ENCODE measurements at regions not wholly inside any gene's neighbourhood (a gene's known extent, or its start where the extent isn't known, plus 50 kb on each side); places are given as distances from the start of the nearest gene placed in this dataset.

DNA sequence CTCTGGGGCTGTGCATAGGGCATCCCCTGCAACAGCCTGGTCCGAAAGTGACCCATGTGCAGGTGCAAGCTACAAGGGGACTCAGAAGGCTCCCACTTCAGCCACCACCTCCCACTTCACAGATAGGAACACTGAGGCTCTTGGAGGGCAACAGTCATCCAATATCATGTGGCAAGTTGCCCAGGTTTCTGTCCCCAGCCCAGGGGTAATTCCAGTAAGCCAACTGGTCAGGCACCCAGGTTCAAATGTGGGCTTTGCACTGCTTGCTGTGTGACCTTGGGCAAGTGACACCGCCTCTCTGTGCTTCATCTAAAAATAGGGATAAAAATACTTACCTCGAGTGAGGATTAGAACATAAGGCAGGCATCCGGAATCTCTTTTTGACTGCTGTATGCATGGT is 62.0 kb upstream of the SIRPA start (continued):
- no peak for TF ChIP-seq CBFB (IDR thresholded peaks at IDR 0.05; ENCODE audit: low read depth)
- TF ChIP-seq, protein P1, sequence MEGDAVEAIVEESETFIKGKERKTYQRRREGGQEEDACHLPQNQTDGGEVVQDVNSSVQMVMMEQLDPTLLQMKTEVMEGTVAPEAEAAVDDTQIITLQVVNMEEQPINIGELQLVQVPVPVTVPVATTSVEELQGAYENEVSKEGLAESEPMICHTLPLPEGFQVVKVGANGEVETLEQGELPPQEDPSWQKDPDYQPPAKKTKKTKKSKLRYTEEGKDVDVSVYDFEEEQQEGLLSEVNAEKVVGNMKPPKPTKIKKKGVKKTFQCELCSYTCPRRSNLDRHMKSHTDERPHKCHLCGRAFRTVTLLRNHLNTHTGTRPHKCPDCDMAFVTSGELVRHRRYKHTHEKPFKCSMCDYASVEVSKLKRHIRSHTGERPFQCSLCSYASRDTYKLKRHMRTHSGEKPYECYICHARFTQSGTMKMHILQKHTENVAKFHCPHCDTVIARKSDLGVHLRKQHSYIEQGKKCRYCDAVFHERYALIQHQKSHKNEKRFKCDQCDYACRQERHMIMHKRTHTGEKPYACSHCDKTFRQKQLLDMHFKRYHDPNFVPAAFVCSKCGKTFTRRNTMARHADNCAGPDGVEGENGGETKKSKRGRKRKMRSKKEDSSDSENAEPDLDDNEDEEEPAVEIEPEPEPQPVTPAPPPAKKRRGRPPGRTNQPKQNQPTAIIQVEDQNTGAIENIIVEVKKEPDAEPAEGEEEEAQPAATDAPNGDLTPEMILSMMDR (IDR thresholded peaks at IDR 0.05 in 2 of 3, conservative IDR thresholded peaks at IDR 0.05 in 1 of 3; ENCODE audit: control insufficient read depth in 2 of 3, extremely low read depth in 1 of 3, insufficient read depth in 1 of 3, low read depth in 3 of 3, low read length in 3 of 3), result no peak

DNA sequence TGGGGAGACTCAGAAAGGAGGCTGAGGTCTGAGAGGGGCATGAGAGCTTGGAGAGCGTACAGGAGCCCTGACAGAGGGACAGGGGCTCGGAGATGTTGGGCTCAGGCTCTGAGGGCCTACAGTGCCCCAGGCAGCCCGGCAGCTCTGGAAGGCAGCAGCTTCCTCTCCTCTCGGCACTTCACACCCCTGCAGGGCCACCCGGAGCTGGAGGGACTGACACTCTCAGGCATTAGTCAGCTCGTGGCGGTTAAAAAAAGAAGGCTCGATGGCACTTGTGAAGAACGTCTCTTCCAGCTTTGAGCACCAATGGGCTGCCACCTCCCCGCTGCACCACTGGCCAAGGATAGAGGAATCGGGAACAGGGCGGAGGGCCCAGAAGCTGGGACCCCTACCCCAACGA is 62.6 kb upstream of the SIRPA start:
- no peaks in the 10 kb centered on the region for H3K36me3 ChIP-seq (ENCODE audit: control insufficient read depth in 2 of 2, insufficient read depth in 2 of 2, low read length in 1 of 2)
- BruUV-seq (replicated peaks), result no TSS peak
- DNase-seq (ENCODE audit: low read depth, low spot score), result no peak
- H4K20me1 ChIP-seq (ENCODE audit: control insufficient read depth, insufficient read depth), result no peaks in the 10 kb centered on the region
- SMC1A ChIA-PET (ENCODE audit: uncharacterized antibody, unreplicated experiment), result interaction anchor here (0.8 to 1.1 kb wide), 2 partner anchors 22 to 39 kb away, joined by 3 to 4 read pairs; no protein-coding TSS in a partner anchor
- FAIRE-seq, result no peak
- peaks cover 4% of the 10 kb centered on the region; the same call in 1 of the 2 replicates for H3K4me1 ChIP-seq (ENCODE audit: control insufficient read depth, insufficient read depth, low read length)
- intact Hi-C loops (cut with micrococcal nuclease; ENCODE audit: unreplicated experiment) (no loop called here), in situ Hi-C loops (cut with MboI) (no loop called here)
- ATAC-seq, result no peak
- no peak overlapping the region for H2AFZ ChIP-seq (ENCODE audit: control insufficient read depth, low read depth, low read length)
- H3K9me3 ChIP-seq (replicated peaks; ENCODE audit: control insufficient read depth, insufficient read depth, low read length), result no peaks in the 10 kb centered on the region
- POLR2A ChIA-PET, result no interaction called here
- no peaks in the 10 kb centered on the region; a peak in 1 of 4 replicates for H3K27me3 ChIP-seq (replicated peaks in 1 of 2; ENCODE audit: control insufficient read depth in 2 of 2, insufficient read depth in 2 of 2, low read length in 1 of 2)
- CTCF ChIA-PET, result interaction anchor here (0.7 to 1.3 kb wide), 4 partner anchors 9 to 31 kb away, joined by 3 to 5 read pairs (median 4); no protein-coding TSS in a partner anchor
- H3K79me2 ChIP-seq (ENCODE audit: control insufficient read depth, insufficient read depth, low read length), result no peaks in the 10 kb centered on the region
- H3K4me2 ChIP-seq (ENCODE audit: control insufficient read depth, insufficient read depth), result no peak overlapping the region
- 47% methylated on average over 12 of the region's 13 CpGs for WGBS (ENCODE audit: insufficient coverage, insufficient replicate concordance, low lambda C conversion rate, missing lambda C conversion rate)
- H3K4me3 ChIP-seq, result no peak overlapping the region
- no peak overlapping the region for H3K9ac ChIP-seq (ENCODE audit: control insufficient read depth, insufficient read depth, low read length)
- no peak overlapping the region for H3K27ac ChIP-seq (ENCODE audit: control insufficient read depth, insufficient read depth)
- RAD21 ChIA-PET (ENCODE audit: unreplicated experiment), result interaction anchor here (1.1 kb wide), 1 partner anchor 31 kb away, joined by 3 read pairs; no protein-coding TSS in a partner anchor
- TF ChIP-seq KDM1A (IDR thresholded peaks at IDR 0.05; ENCODE audit: borderline replicate concordance), result no peak
- no peak for TF ChIP-seq MTA2 (IDR thresholded peaks at IDR 0.05; ENCODE audit: low read depth)
- no peak for TF ChIP-seq TARDBP (IDR thresholded peaks at IDR 0.05; ENCODE audit: borderline replicate concordance)
- TF ChIP-seq ZNF384 (IDR thresholded peaks at IDR 0.05; ENCODE audit: borderline replicate concordance, low read depth, low read length), result no peak
- TF ChIP-seq ZNF207 (IDR thresholded peaks at IDR 0.05; ENCODE audit: borderline replicate concordance), result no peak
- no peak for TF ChIP-seq PAX8 (IDR thresholded peaks at IDR 0.05)
- TF ChIP-seq SMC3 (IDR thresholded peaks at IDR 0.05; ENCODE audit: borderline replicate concordance, low read length), result no peak
- TF ChIP-seq, protein P2, sequence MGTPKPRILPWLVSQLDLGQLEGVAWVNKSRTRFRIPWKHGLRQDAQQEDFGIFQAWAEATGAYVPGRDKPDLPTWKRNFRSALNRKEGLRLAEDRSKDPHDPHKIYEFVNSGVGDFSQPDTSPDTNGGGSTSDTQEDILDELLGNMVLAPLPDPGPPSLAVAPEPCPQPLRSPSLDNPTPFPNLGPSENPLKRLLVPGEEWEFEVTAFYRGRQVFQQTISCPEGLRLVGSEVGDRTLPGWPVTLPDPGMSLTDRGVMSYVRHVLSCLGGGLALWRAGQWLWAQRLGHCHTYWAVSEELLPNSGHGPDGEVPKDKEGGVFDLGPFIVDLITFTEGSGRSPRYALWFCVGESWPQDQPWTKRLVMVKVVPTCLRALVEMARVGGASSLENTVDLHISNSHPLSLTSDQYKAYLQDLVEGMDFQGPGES (IDR thresholded peaks at IDR 0.05), result no peak
- TF ChIP-seq, protein P3, sequence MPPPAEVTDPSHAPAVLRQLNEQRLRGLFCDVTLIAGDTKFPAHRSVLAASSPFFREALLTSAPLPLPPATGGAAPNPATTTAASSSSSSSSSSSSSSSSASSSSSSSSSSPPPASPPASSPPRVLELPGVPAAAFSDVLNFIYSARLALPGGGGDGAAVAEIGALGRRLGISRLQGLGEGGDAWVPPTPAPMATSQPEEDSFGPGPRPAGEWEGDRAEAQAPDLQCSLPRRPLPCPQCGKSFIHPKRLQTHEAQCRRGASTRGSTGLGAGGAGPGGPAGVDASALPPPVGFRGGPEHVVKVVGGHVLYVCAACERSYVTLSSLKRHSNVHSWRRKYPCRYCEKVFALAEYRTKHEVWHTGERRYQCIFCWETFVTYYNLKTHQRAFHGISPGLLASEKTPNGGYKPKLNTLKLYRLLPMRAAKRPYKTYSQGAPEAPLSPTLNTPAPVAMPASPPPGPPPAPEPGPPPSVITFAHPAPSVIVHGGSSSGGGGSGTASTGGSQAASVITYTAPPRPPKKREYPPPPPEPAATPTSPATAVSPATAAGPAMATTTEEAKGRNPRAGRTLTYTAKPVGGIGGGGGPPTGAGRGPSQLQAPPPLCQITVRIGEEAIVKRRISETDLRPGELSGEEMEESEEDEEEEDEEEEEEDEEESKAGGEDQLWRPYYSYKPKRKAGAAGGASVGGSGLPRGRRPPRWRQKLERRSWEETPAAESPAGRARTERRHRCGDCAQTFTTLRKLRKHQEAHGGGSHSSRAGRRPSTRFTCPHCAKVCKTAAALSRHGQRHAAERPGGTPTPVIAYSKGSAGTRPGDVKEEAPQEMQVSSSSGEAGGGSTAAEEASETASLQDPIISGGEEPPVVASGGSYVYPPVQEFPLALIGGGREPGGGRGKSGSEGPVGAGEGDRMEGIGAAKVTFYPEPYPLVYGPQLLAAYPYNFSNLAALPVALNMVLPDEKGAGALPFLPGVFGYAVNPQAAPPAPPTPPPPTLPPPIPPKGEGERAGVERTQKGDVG (CRISPR knock-in tag; IDR thresholded peaks at IDR 0.05), result no peak
- no peak for TF ChIP-seq RUNX3 (IDR thresholded peaks at IDR 0.05; ENCODE audit: low read length)
- no peak for TF ChIP-seq HDAC2 (IDR thresholded peaks at IDR 0.05)
- TF ChIP-seq, protein P4, sequence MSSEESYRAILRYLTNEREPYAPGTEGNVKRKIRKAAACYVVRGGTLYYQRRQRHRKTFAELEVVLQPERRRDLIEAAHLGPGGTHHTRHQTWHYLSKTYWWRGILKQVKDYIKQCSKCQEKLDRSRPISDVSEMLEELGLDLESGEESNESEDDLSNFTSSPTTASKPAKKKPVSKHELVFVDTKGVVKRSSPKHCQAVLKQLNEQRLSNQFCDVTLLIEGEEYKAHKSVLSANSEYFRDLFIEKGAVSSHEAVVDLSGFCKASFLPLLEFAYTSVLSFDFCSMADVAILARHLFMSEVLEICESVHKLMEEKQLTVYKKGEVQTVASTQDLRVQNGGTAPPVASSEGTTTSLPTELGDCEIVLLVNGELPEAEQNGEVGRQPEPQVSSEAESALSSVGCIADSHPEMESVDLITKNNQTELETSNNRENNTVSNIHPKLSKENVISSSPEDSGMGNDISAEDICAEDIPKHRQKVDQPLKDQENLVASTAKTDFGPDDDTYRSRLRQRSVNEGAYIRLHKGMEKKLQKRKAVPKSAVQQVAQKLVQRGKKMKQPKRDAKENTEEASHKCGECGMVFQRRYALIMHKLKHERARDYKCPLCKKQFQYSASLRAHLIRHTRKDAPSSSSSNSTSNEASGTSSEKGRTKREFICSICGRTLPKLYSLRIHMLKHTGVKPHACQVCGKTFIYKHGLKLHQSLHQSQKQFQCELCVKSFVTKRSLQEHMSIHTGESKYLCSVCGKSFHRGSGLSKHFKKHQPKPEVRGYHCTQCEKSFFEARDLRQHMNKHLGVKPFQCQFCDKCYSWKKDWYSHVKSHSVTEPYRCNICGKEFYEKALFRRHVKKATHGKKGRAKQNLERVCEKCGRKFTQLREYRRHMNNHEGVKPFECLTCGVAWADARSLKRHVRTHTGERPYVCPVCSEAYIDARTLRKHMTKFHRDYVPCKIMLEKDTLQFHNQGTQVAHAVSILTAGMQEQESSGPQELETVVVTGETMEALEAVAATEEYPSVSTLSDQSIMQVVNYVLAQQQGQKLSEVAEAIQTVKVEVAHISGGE (CRISPR knock-in tag; IDR thresholded peaks at IDR 0.05), result no peak

Data from GM12878 (cell line).